Panc1 (cell line): ENCODE measurements at regions not wholly inside any gene's neighbourhood (a gene's known extent, or its start where the extent isn't known, plus 50 kb on each side); places are given as distances from the start of the nearest gene placed in this dataset.

Experiments used
- ATAC-seq: fragments of 200-7000 bp; cut with Tn5 transposase; 2 replicates; pipeline ENCODE4 v1.9.1; 2020; ENCODE audit warnings: mild to moderate bottlenecking, moderate library complexity
- BruUV-seq: library from RNA; stranded (reverse); fragments of 400-500 nt; replicated peaks from 2 replicates; lab custom pipeline; 2021; lab: Mats Ljungman, UMichigan
- CTCF ChIA-PET: fragments of 300-600 bp; sonication (Branson Sonifier 250); formaldehyde crosslinking; loops from one replicate; lab custom pipeline; 2022; ENCODE audit warnings: antibody characterized with exemption; lab: Charles Lee
- POLR2A ChIA-PET: fragments of 300-600 bp; sonication (Branson Sonifier 250); formaldehyde crosslinking; loops from one replicate; lab custom pipeline; 2022; ENCODE audit warnings: antibody characterized with exemption; lab: Charles Lee
- DNase-seq: peaks from one replicate; pipeline ENCODE4 v3.0.0-alpha.2; 2010; ENCODE audit warnings: low read depth, low spot score
- H3K27ac ChIP-seq: 2 replicates; pipeline ENCODE4 v1.5.1; 2011; ENCODE audit warnings: mild to moderate bottlenecking, low read length, inconsistent platforms
- H3K27me3 ChIP-seq: fragments of 200-500 bp; sonication (Bioruptor generic); 2 replicates; pipeline ENCODE4 v1.6.0; 2014; ENCODE audit warnings: low read length, inconsistent platforms; ENCODE audit not compliant: control insufficient read depth, insufficient read depth
- H3K36me3 ChIP-seq: fragments of 200-500 bp; sonication (Bioruptor generic); 2 replicates; pipeline ENCODE4 v1.5.1; 2014; ENCODE audit warnings: inconsistent platforms, mild to moderate bottlenecking, low read length, moderate library complexity; ENCODE audit not compliant: control insufficient read depth, insufficient read depth
- H3K4me1 ChIP-seq: 2 replicates; pipeline ENCODE4 v1.5.1; 2011; ENCODE audit warnings: inconsistent platforms, mild to moderate bottlenecking, low read length, moderate library complexity; ENCODE audit not compliant: control insufficient read depth, insufficient read depth
- H3K4me3 ChIP-seq, 2 experiments: 2 replicates each; pipeline ENCODE4 v1.5.1; 2011 to 2012; ENCODE audit warnings: low read depth in 2 of 2, low read length in 2 of 2, mild to moderate bottlenecking in 2 of 2, inconsistent platforms in 1 of 2, moderate library complexity in 1 of 2
- H3K9me3 ChIP-seq: fragments of 200-500 bp; sonication (Bioruptor generic); 2 replicates; pipeline ENCODE4 v1.5.1; 2014; ENCODE audit warnings: low read depth, mild to moderate bottlenecking, inconsistent platforms, low read length, moderate library complexity; ENCODE audit not compliant: control insufficient read depth, insufficient read depth
- CTCF ChIP-seq: fragments of 450-650 bp; IDR thresholded peaks from 2 replicates; pipeline ENCODE4 v1.5.1; 2017; ENCODE audit warnings: mild to moderate bottlenecking
- POLR2AphosphoS5 ChIP-seq: IDR thresholded peaks from 2 replicates; pipeline ENCODE4 v1.6.1; 2012; ENCODE audit warnings: mild to moderate bottlenecking, low read depth, low read length, moderate library complexity
- REST ChIP-seq, 2 experiments: IDR thresholded peaks; 2 replicates each; pipeline ENCODE4 v1.6.1; 2011 to 2012; ENCODE audit warnings: low read depth in 2 of 2, control low read depth in 1 of 2, low read length in 1 of 2, mild to moderate bottlenecking in 1 of 2, moderate library complexity in 1 of 2; ENCODE audit not compliant: insufficient read depth in 1 of 2
- SIN3A ChIP-seq: IDR thresholded peaks from 2 replicates; pipeline ENCODE4 v1.6.1; 2012; ENCODE audit warnings: low read depth, mild to moderate bottlenecking, low read length, moderate library complexity, borderline replicate concordance; ENCODE audit not compliant: insufficient read depth
- TCF7L2 ChIP-seq: IDR thresholded peaks from 2 replicates; pipeline ENCODE4 v1.6.1; 2011; ENCODE audit warnings: mild to moderate bottlenecking, low read depth, low read length, inconsistent platforms
- in situ Hi-C: cut with HindIII; loops from 2 replicates; pipeline ENCODE4 v1.10.0; 2016; ENCODE audit warnings: low sequenced_read_pairs, low pct_unique_long_range_greater_than_20kb
- intact Hi-C: fragments of 100-400 bp; cut with micrococcal nuclease; formaldehyde crosslinking; loops from one replicate; pipeline ENCODE4 v1.10.0; 2022; ENCODE audit not compliant: unreplicated experiment

GRCh38 chr7:34390103-34390502 is 267.9 kb upstream of the NPSR1 start:
- no TSS peak for BruUV-seq
- no peaks in the 10 kb centered on the region for H3K27me3 ChIP-seq
- H3K27ac ChIP-seq, result no peak overlapping the region
- no peaks in the 10 kb centered on the region for H3K36me3 ChIP-seq
- ATAC-seq (no peak), DNase-seq (no peak)
- ChIA-PET CTCF (interaction anchor here (0.6 kb wide), 1 partner anchor 199 kb away, joined by 3 read pairs; no protein-coding TSS in a partner anchor), POLR2A (no interaction called here)
- in situ Hi-C loops (no loop called here), intact Hi-C loops (no loop called here)
- H3K4me1 ChIP-seq, result no peaks in the 10 kb centered on the region
- H3K9me3 ChIP-seq, result no peaks in the 10 kb centered on the region
- H3K4me3 ChIP-seq, result no peak overlapping the region
- TF ChIP-seq TCF7L2 (no peak), REST (IDR thresholded peaks at IDR 0.05; ENCODE audit: insufficient read depth in 1 of 2, low read depth in 2 of 2, low read length in 1 of 2) (no peak), CTCF (no peak), SIN3A (no peak), POLR2AphosphoS5 (no peak)

- H3K4me3 ChIP-seq, result no peak overlapping the region
- ATAC-seq (no peak), DNase-seq (no peak)
- CTCF ChIA-PET, result interaction anchor here (0.6 kb wide), 1 partner anchor 8 kb away, joined by 5 read pairs; no protein-coding TSS in a partner anchor
- no peak for TF ChIP-seq SIN3A
- TF ChIP-seq TCF7L2, result no peak
- no peak for TF ChIP-seq POLR2AphosphoS5
- no peaks in the 10 kb centered on the region for H3K9me3 ChIP-seq
- POLR2A ChIA-PET, result no interaction called here
- BruUV-seq, result no TSS peak
- intact Hi-C loops, result no loop called here
- H3K27me3 ChIP-seq, result no peaks in the 10 kb centered on the region
- no peaks in the 10 kb centered on the region for H3K4me1 ChIP-seq
- H3K36me3 ChIP-seq, result no peaks in the 10 kb centered on the region
- no peak overlapping the region for H3K27ac ChIP-seq
- in situ Hi-C loops, result no loop called here
Measured at GRCh38 chr7:34392972-34393371, 265.0 kb upstream of the NPSR1 start.

GRCh38 chr7:34396437-34397064 is 261.5 kb upstream of the NPSR1 start:
- ChIA-PET CTCF (no interaction called here), POLR2A (no interaction called here)
- Histone ChIP-seq H3K4me3 (no peak overlapping the region), H3K27ac (no peak overlapping the region), H3K9me3 (no peaks in the 10 kb centered on the region), H3K36me3 (no peaks in the 10 kb centered on the region), H3K4me1 (no peaks in the 10 kb centered on the region), H3K27me3 (no peaks in the 10 kb centered on the region)
- no TSS peak for BruUV-seq
- ATAC-seq, result no peak
- in situ Hi-C loops, result no loop called here
- DNase-seq, result no peak
- intact Hi-C loops, result no loop called here
- no peak for TF ChIP-seq TCF7L2
- no peak for TF ChIP-seq CTCF
- no peak for TF ChIP-seq SIN3A
- no peak for TF ChIP-seq REST (IDR thresholded peaks at IDR 0.05; ENCODE audit: insufficient read depth in 1 of 2, low read depth in 2 of 2, low read length in 1 of 2)
- TF ChIP-seq POLR2AphosphoS5, result no peak
